Activated B cell treated with CpG ODN at 0.5 μM for 24 hours (primary cell): ENCODE measurements at regions not wholly inside any gene's neighbourhood (a gene's known extent, or its start where the extent isn't known, plus 50 kb on each side); places are given as distances from the start of the nearest gene placed in this dataset.

ENCODE experiments used
- ATAC-seq: fragments of 200-7000 bp; cut with Tn5 transposase; one replicate; pipeline ENCODE4 v1.10.0; 2021; ENCODE audit warnings: low read depth, mild to moderate bottlenecking, moderate library complexity
- CTCF ChIA-PET: fragments of 350-600 bp; sonication (Branson Sonifier 250); formaldehyde crosslinking; loops from one replicate; lab custom pipeline; 2021; ENCODE audit warnings: antibody characterized with exemption; lab: Charles Lee
- POLR2A ChIA-PET: fragments of 350-600 bp; sonication (Branson Sonifier 250); formaldehyde crosslinking; loops from one replicate; lab custom pipeline; 2021; ENCODE audit warnings: antibody characterized with exemption; lab: Charles Lee
- DNase-seq: peaks from one replicate; pipeline ENCODE4 v3.0.0; 2022
- H3K27ac Mint-ChIP-seq: one replicate; pipeline ENCODE4 v1.8.0; 2020; ENCODE audit warnings: mixed read lengths
- H3K27me3 Mint-ChIP-seq: one replicate; pipeline ENCODE4 v1.8.0; 2021; ENCODE audit warnings: mixed read lengths
- H3K36me3 Mint-ChIP-seq: one replicate; pipeline ENCODE4 v1.8.0; 2021; ENCODE audit warnings: low read depth, mixed read lengths
- H3K4me1 Mint-ChIP-seq: one replicate; pipeline ENCODE4 v1.8.0; 2021; ENCODE audit warnings: mixed read lengths
- H3K4me3 Mint-ChIP-seq: one replicate; pipeline ENCODE4 v1.8.0; 2020; ENCODE audit warnings: mild to moderate bottlenecking, mixed read lengths
- H3K9me3 Mint-ChIP-seq: one replicate; pipeline ENCODE4 v1.8.0; 2020; ENCODE audit warnings: mixed read lengths
- intact Hi-C: fragments of 100-400 bp; cut with micrococcal nuclease; formaldehyde crosslinking; loops from one replicate; pipeline ENCODE4 v1.15.1; 2024
- TF ChIP-seq, protein P1 (sequence below): fragments of 200-600 bp; IDR thresholded peaks from one replicate; pipeline ENCODE4 v1.8.0; 2022; ENCODE audit warnings: antibody characterized with exemption, mild to moderate bottlenecking

- no peaks in the 10 kb centered on the region for H3K4me1 Mint-ChIP-seq
- no peak for DNase-seq
- ChIA-PET CTCF (no interaction called here), POLR2A (no interaction called here)
- no peak for ATAC-seq
- TF ChIP-seq, protein P1, sequence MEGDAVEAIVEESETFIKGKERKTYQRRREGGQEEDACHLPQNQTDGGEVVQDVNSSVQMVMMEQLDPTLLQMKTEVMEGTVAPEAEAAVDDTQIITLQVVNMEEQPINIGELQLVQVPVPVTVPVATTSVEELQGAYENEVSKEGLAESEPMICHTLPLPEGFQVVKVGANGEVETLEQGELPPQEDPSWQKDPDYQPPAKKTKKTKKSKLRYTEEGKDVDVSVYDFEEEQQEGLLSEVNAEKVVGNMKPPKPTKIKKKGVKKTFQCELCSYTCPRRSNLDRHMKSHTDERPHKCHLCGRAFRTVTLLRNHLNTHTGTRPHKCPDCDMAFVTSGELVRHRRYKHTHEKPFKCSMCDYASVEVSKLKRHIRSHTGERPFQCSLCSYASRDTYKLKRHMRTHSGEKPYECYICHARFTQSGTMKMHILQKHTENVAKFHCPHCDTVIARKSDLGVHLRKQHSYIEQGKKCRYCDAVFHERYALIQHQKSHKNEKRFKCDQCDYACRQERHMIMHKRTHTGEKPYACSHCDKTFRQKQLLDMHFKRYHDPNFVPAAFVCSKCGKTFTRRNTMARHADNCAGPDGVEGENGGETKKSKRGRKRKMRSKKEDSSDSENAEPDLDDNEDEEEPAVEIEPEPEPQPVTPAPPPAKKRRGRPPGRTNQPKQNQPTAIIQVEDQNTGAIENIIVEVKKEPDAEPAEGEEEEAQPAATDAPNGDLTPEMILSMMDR, result no peak
- H3K27me3 Mint-ChIP-seq, result no peaks in the 10 kb centered on the region
- intact Hi-C loops, result no loop called here
- H3K27ac Mint-ChIP-seq, result no peak overlapping the region
- no peaks in the 10 kb centered on the region for H3K9me3 Mint-ChIP-seq
- no peak overlapping the region for H3K4me3 Mint-ChIP-seq
- H3K36me3 Mint-ChIP-seq, result no peaks in the 10 kb centered on the region
These were observed 762.0 kb upstream of the IGFBP3 start for GRCh38 chr7:46682836-46683624.

DNA sequence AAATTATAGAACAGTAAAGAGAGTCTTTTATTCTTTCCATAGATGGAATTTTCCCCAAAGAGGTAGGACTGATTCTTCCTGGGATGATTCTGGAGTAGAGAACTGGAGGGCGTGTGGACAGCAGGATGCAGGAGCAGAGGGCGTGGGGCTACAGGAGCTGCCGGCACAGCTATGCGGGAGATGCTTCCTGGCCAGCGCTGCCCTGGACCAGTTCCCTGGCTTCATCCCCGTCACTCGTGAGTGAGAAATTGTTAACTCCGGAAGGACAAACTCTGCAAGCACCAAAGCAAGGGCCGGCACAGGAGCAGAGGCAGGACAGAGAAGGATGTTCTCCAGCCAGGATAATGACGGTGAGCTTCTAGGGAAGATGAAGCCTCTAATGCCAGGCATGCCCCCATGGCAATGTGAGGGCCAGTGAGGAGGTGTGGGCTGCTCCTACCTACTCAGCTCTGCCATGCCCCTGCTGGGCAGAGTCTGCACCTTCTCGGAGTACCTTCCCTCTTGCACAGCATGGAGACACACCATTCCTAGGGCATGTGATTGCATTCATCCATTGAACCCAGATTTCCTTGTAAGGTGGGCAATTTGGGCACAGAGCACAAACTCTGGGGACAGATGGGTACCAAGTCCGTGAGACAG is 760.9 kb upstream of the IGFBP3 start:
- ATAC-seq (no peak), DNase-seq (no peak)
- H3K27me3 Mint-ChIP-seq, result no peaks in the 10 kb centered on the region
- no peaks in the 10 kb centered on the region for H3K4me1 Mint-ChIP-seq
- ChIA-PET CTCF (no interaction called here), POLR2A (no interaction called here)
- no peak overlapping the region for H3K4me3 Mint-ChIP-seq
- TF ChIP-seq, protein P1, result no peak
- intact Hi-C loops, result no loop called here
- no peak overlapping the region for H3K27ac Mint-ChIP-seq
- H3K9me3 Mint-ChIP-seq, result no peaks in the 10 kb centered on the region
- H3K36me3 Mint-ChIP-seq, result no peaks in the 10 kb centered on the region

DNA sequence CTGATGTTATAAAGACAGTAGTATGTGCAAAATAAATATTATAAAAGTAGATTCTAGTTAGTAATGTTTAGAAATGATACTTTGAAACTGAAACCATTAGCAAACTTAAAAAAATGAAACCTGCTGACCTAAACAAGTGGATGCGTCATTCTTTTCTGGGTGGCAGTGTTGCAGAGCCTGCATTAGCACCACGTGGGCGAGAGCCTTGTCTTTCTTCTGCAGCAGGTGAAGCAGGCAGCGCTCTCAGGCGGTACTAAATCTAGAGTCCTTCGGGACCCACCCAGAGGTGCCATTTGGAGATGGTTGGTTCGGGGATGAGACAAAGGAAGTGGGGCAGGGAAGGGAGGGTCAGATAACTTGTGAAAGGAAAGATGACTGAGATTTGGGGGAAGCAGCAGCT is 759.1 kb upstream of the IGFBP3 start:
- no peak overlapping the region for H3K4me3 Mint-ChIP-seq
- TF ChIP-seq, protein P1, result no peak
- ChIA-PET CTCF (no interaction called here), POLR2A (no interaction called here)
- H3K27ac Mint-ChIP-seq, result no peak overlapping the region
- H3K27me3 Mint-ChIP-seq, result no peaks in the 10 kb centered on the region
- ATAC-seq, result no peak
- intact Hi-C loops, result no loop called here
- H3K36me3 Mint-ChIP-seq, result no peaks in the 10 kb centered on the region
- H3K4me1 Mint-ChIP-seq, result no peaks in the 10 kb centered on the region
- no peak for DNase-seq
- H3K9me3 Mint-ChIP-seq, result no peaks in the 10 kb centered on the region

DNA sequence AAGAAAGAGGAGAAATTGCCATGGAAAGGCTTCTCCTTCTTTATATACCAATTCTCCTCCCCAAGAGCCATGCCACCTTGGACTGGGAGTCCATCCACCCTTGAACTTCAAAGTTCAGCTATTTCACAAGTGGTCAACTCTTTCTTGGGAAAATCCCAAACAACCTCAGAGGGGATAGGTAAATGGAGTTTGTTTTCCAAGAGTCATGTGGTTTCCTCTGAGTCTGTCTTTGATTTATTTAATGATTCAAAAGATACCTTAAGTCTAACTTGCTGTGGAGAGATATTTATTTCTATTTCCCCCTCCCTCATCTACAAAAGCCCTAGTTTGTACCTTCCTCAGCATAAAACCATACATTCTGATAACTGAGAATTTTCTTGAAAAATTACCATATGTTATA is 758.6 kb upstream of the IGFBP3 start:
- H3K36me3 Mint-ChIP-seq, result no peaks in the 10 kb centered on the region
- ChIA-PET CTCF (no interaction called here), POLR2A (no interaction called here)
- TF ChIP-seq, protein P1, result no peak
- no peak for DNase-seq
- no peaks in the 10 kb centered on the region for H3K4me1 Mint-ChIP-seq
- H3K9me3 Mint-ChIP-seq, result no peaks in the 10 kb centered on the region
- H3K4me3 Mint-ChIP-seq, result no peak overlapping the region
- no peaks in the 10 kb centered on the region for H3K27me3 Mint-ChIP-seq
- no peak overlapping the region for H3K27ac Mint-ChIP-seq
- no peak for ATAC-seq
- intact Hi-C loops, result no loop called here

DNA sequence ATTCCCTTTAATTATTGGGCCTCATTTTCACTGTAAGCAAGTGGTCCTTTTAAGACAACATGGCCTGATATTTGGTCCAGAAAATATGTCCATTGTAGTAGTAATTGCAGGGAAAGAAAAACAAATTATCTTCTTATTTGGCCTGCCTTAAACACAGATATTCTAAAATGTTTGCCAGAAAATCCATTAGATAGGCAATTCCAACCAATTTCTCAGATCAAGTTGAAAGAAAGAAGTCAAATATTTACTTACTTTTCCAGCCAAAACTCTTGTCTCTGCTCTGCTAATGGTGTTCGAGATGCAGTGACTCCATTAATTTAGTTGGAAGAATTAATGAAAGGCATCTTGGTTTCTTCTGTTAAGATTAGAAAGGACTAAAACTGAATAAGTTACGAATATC is 757.3 kb upstream of the IGFBP3 start:
- POLR2A ChIA-PET, result no interaction called here
- ATAC-seq (no peak), DNase-seq (no peak)
- Mint-ChIP-seq H3K4me3 (no peak overlapping the region), H3K9me3 (no peaks in the 10 kb centered on the region), H3K27me3 (no peaks in the 10 kb centered on the region), H3K27ac (no peak overlapping the region), H3K36me3 (no peaks in the 10 kb centered on the region), H3K4me1 (no peaks in the 10 kb centered on the region)
- intact Hi-C loops, result no loop called here
- TF ChIP-seq, protein P1, result no peak
- CTCF ChIA-PET, result no interaction called here
